Karpas-422 (cell line): ENCODE measurements at regions not wholly inside any gene's neighbourhood (a gene's known extent, or its start where the extent isn't known, plus 50 kb on each side); places are given as distances from the start of the nearest gene placed in this dataset.

Experiments used
- DNase-seq: peaks from one replicate; pipeline ENCODE4 v3.0.0-alpha.2; 2015
- H2AFZ ChIP-seq: fragments of 200-600 bp; sonication (generic); 2 replicates; pipeline ENCODE4 v1.6.1; 2014; ENCODE audit warnings: antibody characterized with exemption, low read length, mixed read lengths
- H3K27ac ChIP-seq: fragments of 200-600 bp; sonication (generic); 2 replicates; pipeline ENCODE4 v1.5.1; 2014; ENCODE audit warnings: mild to moderate bottlenecking, low read length, moderate library complexity
- H3K27me3 ChIP-seq: fragments of 200-600 bp; sonication (generic); 2 replicates; pipeline ENCODE4 v1.6.1; 2014; ENCODE audit warnings: low read length, mixed read lengths
- H3K36me3 ChIP-seq: fragments of 200-600 bp; sonication (generic); 2 replicates; pipeline ENCODE4 v1.6.1; 2014; ENCODE audit warnings: low read length, mixed read lengths; ENCODE audit not compliant: insufficient read depth
- H3K4me1 ChIP-seq: fragments of 200-600 bp; sonication (generic); 2 replicates; pipeline ENCODE4 v1.6.1; 2014; ENCODE audit warnings: mild to moderate bottlenecking, low read length, mixed read lengths
- H3K4me2 ChIP-seq: fragments of 200-600 bp; sonication (generic); 2 replicates; pipeline ENCODE4 v1.6.1; 2014; ENCODE audit warnings: low read length, low read depth, mild to moderate bottlenecking; ENCODE audit not compliant: poor library complexity, severe bottlenecking
- H3K4me3 ChIP-seq: fragments of 200-600 bp; sonication (generic); 2 replicates; pipeline ENCODE4 v1.5.1; 2014; ENCODE audit warnings: mild to moderate bottlenecking, antibody characterized with exemption, low read length, mixed read lengths
- H3K79me2 ChIP-seq: fragments of 200-600 bp; sonication (generic); 2 replicates; pipeline ENCODE4 v1.6.1; 2014; ENCODE audit warnings: mild to moderate bottlenecking, low read length, mixed read lengths
- H3K9ac ChIP-seq: fragments of 200-600 bp; sonication (generic); 2 replicates; pipeline ENCODE4 v1.6.0; 2014; ENCODE audit warnings: low read length
- H3K9me2 ChIP-seq: fragments of 200-600 bp; sonication (generic), shearing (Covaris generic); replicated peaks from 2 replicates; pipeline ENCODE4 v1.6.0; 2014; ENCODE audit warnings: mild to moderate bottlenecking, low read length, moderate library complexity; ENCODE audit not compliant: insufficient read depth
- H3K9me3 ChIP-seq: fragments of 300-700, 200-600 bp; sonication (generic); 2 replicates; pipeline ENCODE4 v1.6.1; 2014; ENCODE audit warnings: low read length, mixed read lengths
- H4K20me1 ChIP-seq: fragments of 200-600 bp; sonication (generic); 2 replicates; pipeline ENCODE4 v1.6.1; 2014; ENCODE audit warnings: mild to moderate bottlenecking, antibody characterized with exemption, low read length, low read depth; ENCODE audit not compliant: insufficient read depth

- H3K4me3 ChIP-seq, result no peak overlapping the region
- H3K27me3 ChIP-seq, result no peaks in the 10 kb centered on the region
Measured at GRCh38 chr13:23516702-23517101, 53.5 kb upstream of the TNFRSF19 start.

GRCh38 chr13:23518231-23518630, 52.0 kb upstream of the TNFRSF19 start:
- Histone ChIP-seq H2AFZ (no peak overlapping the region), H3K27me3 (no peaks in the 10 kb centered on the region), H3K9ac (no peak overlapping the region), H3K27ac (no peak overlapping the region), H3K4me1 (no peaks in the 10 kb centered on the region), H3K4me3 (no peak overlapping the region), H3K9me2 (no peaks in the 10 kb centered on the region), H3K79me2 (no peaks in the 10 kb centered on the region), H4K20me1 (no peaks in the 10 kb centered on the region), H3K36me3 (no peaks in the 10 kb centered on the region), H3K9me3 (no peaks in the 10 kb centered on the region), H3K4me2 (no peak overlapping the region)
- no peak for DNase-seq

More at GRCh38 chr13:23516702-23517101, 53.5 kb upstream of the TNFRSF19 start:
- Histone ChIP-seq H3K79me2 (no peaks in the 10 kb centered on the region), H3K9me3 (no peaks in the 10 kb centered on the region), H3K36me3 (no peaks in the 10 kb centered on the region), H3K27ac (no peak overlapping the region), H3K9me2 (no peaks in the 10 kb centered on the region), H3K9ac (no peak overlapping the region), H3K4me2 (no peak overlapping the region), H2AFZ (no peak overlapping the region), H4K20me1 (no peaks in the 10 kb centered on the region), H3K4me1 (no peaks in the 10 kb centered on the region)
- DNase-seq, result no peak
